Left lung (tissue), 4 donors: ENCODE measurements at regions not wholly inside any gene's neighbourhood (a gene's known extent, or its start where the extent isn't known, plus 50 kb on each side); places are given as distances from the start of the nearest gene placed in this dataset.

ENCODE experiments used
- ATAC-seq: fragments of 200-7000 bp; cut with Tn5 transposase; one replicate; pipeline ENCODE4 v1.9.1; 2020; ENCODE audit warnings: moderate library complexity
- DNase-seq, 4 donors: peaks; one replicate each; pipeline ENCODE4 v3.0.0-alpha.2; 2013 to 2020
- H3K27ac ChIP-seq, 2 donors: fragments of 200-600 bp; sonication (generic) in 1 of 2; one replicate each; pipeline versions ENCODE4 v1.5.0 to v1.8.0; 2020 to 2021
- H3K27me3 ChIP-seq, 2 donors: fragments of 200-600 bp; sonication (generic) in 1 of 2; one replicate each; pipeline versions ENCODE4 v1.5.0 to v1.8.0; 2020 to 2021
- H3K36me3 ChIP-seq, 2 donors: fragments of 200-600 bp; sonication (generic) in 1 of 2; one replicate each; pipeline versions ENCODE4 v1.5.0 to v1.8.0; 2020 to 2021
- H3K4me1 ChIP-seq, 2 donors: fragments of 200-600 bp; one replicate each; pipeline ENCODE4 v1.8.0; 2021
- H3K4me3 ChIP-seq, 2 donors: fragments of 200-600 bp; sonication (generic) in 1 of 2; one replicate each; pipeline versions ENCODE4 v1.5.0 to v1.8.0; 2020 to 2021; ENCODE audit warnings: mild to moderate bottlenecking in 1 of 2
- H3K9me3 ChIP-seq, 2 donors: fragments of 200-600 bp; sonication (generic) in 1 of 2; one replicate each; pipeline versions ENCODE4 v1.5.0 to v1.8.0; 2020 to 2021
- intact Hi-C, 2 donors: fragments of 100-400 bp; cut with DNase I; formaldehyde crosslinking; loops; one replicate each; pipeline versions ENCODE4 v1.11.2 to v1.14.2; 2022
- TF ChIP-seq, protein P1 (sequence below), 2 donors: fragments of 200-600 bp; sonication (generic) in 1 of 2; IDR thresholded peaks; one replicate each; pipeline versions ENCODE4 v1.5.0 to v1.8.0; 2021; ENCODE audit warnings: antibody characterized with exemption in 2 of 2
- donor health status: DM: no; HTN: yes; CAD: no.
- donor health status: DM: no; HTN: no; CAD: no.

DNA sequence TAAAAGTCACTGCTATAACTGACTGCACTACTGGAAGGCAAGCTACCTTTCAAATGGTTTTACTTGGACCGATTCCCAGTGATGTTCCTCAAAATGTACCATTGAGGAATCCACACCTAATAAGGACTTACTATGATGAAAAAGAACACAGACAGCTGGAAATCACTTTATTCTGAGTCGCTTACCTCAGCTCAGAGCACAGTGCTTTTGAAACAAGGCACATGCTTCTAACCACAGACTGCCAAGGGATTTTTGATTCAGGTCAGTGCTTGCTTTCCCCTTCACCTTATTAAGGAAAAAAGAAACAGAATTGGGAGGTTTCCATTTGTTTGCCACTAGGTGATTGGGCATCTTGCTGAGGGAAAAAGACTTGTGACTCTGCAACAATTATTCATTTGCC is 707.5 kb upstream of the FSHR start:
- intact Hi-C loops: no loop called here
- TF ChIP-seq, protein P1, sequence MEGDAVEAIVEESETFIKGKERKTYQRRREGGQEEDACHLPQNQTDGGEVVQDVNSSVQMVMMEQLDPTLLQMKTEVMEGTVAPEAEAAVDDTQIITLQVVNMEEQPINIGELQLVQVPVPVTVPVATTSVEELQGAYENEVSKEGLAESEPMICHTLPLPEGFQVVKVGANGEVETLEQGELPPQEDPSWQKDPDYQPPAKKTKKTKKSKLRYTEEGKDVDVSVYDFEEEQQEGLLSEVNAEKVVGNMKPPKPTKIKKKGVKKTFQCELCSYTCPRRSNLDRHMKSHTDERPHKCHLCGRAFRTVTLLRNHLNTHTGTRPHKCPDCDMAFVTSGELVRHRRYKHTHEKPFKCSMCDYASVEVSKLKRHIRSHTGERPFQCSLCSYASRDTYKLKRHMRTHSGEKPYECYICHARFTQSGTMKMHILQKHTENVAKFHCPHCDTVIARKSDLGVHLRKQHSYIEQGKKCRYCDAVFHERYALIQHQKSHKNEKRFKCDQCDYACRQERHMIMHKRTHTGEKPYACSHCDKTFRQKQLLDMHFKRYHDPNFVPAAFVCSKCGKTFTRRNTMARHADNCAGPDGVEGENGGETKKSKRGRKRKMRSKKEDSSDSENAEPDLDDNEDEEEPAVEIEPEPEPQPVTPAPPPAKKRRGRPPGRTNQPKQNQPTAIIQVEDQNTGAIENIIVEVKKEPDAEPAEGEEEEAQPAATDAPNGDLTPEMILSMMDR (IDR thresholded peaks at IDR 0.05): no peak
- Histone ChIP-seq H3K4me3 (no peak overlapping the region), H3K27ac (no peak overlapping the region), H3K9me3 (no peaks in the 10 kb centered on the region), H3K36me3 (no peaks in the 10 kb centered on the region), H3K4me1 (no peaks in the 10 kb centered on the region), H3K27me3 (no peaks in the 10 kb centered on the region)
- ATAC-seq (no peak), DNase-seq (no peak)

- intact Hi-C loops: no loop called here
- ATAC-seq: no peak
- Histone ChIP-seq H3K36me3 (no peaks in the 10 kb centered on the region), H3K27ac (no peak overlapping the region), H3K4me1 (no peaks in the 10 kb centered on the region), H3K4me3 (no peak overlapping the region), H3K9me3 (no peaks in the 10 kb centered on the region), H3K27me3 (no peaks in the 10 kb centered on the region)
- no peak for DNase-seq
- TF ChIP-seq, protein P1 (IDR thresholded peaks at IDR 0.05): no peak
Observed at GRCh38 chr2:49860834-49861233, 706.5 kb upstream of the FSHR start.

- Histone ChIP-seq H3K27me3 (no peaks in the 10 kb centered on the region), H3K36me3 (no peaks in the 10 kb centered on the region), H3K27ac (no peak overlapping the region), H3K4me3 (no peak overlapping the region), H3K9me3 (no peaks in the 10 kb centered on the region), H3K4me1 (no peaks in the 10 kb centered on the region)
- ATAC-seq: no peak
- TF ChIP-seq, protein P1 (IDR thresholded peaks at IDR 0.05): no peak
- no peak for DNase-seq
- intact Hi-C loops: no loop called here
Observed at GRCh38 chr2:49860170-49860569, 705.9 kb upstream of the FSHR start.

DNA sequence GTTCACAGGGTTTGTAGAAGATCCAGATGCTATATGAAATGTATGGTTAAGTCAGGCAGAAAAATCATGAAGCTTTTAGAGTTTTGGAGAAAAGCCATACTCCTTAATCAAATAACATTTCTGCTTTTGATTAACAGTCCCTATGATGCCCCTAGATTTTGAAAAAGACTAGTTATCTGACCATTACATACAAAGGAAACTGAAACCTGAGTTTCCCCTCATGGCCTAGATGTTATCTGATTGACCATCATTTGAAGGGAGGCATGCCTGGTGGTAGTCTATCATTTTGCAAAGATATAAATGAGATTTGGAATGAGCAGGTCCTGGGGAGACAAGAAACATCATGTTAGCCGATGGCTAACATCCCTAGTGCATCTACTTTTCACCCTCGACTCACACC is 704.3 kb upstream of the FSHR start:
- intact Hi-C loops: no loop called here
- no peak for ATAC-seq
- TF ChIP-seq, protein P1 (IDR thresholded peaks at IDR 0.05): no peak

DNA sequence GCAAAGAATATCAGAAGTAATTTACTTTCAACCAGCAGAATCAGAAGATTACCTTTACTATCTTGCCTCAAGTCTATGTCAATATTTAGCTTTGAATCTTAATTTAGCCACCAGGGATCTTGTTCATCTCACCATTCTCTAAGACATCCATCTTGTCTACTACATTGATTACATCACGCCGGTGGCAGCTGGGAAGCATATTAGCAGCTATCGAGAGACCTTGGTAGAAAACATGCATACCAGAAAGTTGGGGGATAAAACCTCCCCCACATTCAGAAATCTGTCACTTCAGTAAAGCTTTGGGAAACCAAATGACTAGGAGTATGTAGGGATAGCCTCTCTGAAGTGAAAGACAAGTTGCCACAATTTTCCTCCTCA is 703.8 kb upstream of the FSHR start:
- DNase-seq (no peak), ATAC-seq (no peak)
- no peaks in the 10 kb centered on the region for H3K36me3 ChIP-seq
- TF ChIP-seq, protein P1 (IDR thresholded peaks at IDR 0.05): no peak
- H3K4me3 ChIP-seq: no peak overlapping the region
- no peaks in the 10 kb centered on the region for H3K27me3 ChIP-seq
- H3K27ac ChIP-seq: no peak overlapping the region
- no peaks in the 10 kb centered on the region for H3K4me1 ChIP-seq
- H3K9me3 ChIP-seq: peaks cover 0 to 4% of the 10 kb centered on the region in 2 donors
- intact Hi-C loops: no loop called here

More for the DNA sequence above, 704.3 kb upstream of the FSHR start:
- H3K27ac ChIP-seq: no peak overlapping the region
- H3K36me3 ChIP-seq: no peaks in the 10 kb centered on the region
- H3K4me3 ChIP-seq: no peak overlapping the region
- no peak for DNase-seq
- H3K4me1 ChIP-seq: no peaks in the 10 kb centered on the region
- H3K9me3 ChIP-seq: peaks cover 0 to 4% of the 10 kb centered on the region in 2 donors
- H3K27me3 ChIP-seq: no peaks in the 10 kb centered on the region
